Right atrium auricular region (tissue), 2 donors: ENCODE measurements at regions not wholly inside any gene's neighbourhood (a gene's known extent, or its start where the extent isn't known, plus 50 kb on each side); places are given as distances from the start of the nearest gene placed in this dataset.
"Not testable (repeated sequence)": the region's sequence is repeated elsewhere in the genome, so short reads cannot be mapped to it uniquely, and the experiment has no call there.

Source experiments
- DNase-seq: peaks from one replicate; pipeline ENCODE4 v3.0.0-alpha.2; 2019; ENCODE audit warnings: low spot score
- H3K27ac ChIP-seq, 2 donors: fragments of 200-600 bp; sonication (generic); 1 replicate in 1 of 2; 2 replicates in 1 of 2; pipeline ENCODE4 v1.5.1; 2016 to 2019
- H3K27me3 ChIP-seq, 2 donors: fragments of 200-600 bp; sonication (generic); one replicate each; pipeline versions ENCODE4 v1.5.1 to v1.6.0; 2017 to 2019
- H3K36me3 ChIP-seq: fragments of 200-600 bp; sonication (generic); one replicate; pipeline ENCODE4 v1.5.1; 2016
- H3K4me1 ChIP-seq, 2 donors: fragments of 200-600 bp; sonication (generic); one replicate each; pipeline versions ENCODE4 v1.5.1 to v1.6.0; 2017 to 2019
- H3K4me3 ChIP-seq, 2 donors: fragments of 200-600 bp; sonication (generic); 1 replicate in 1 of 2; 2 replicates in 1 of 2; pipeline ENCODE4 v1.5.1; 2017 to 2019; ENCODE audit warnings: mild to moderate bottlenecking in 1 of 2, moderate library complexity in 1 of 2
- H3K9me3 ChIP-seq, 2 donors: fragments of 200-600 bp; sonication (generic); one replicate each; pipeline ENCODE4 v1.5.1; 2019
- TF ChIP-seq, protein P1 (sequence below), 2 donors: fragments of 200-600 bp; sonication (generic); IDR thresholded peaks; one replicate each; pipeline ENCODE4 v1.5.1; 2019; ENCODE audit warnings: antibody characterized with exemption in 2 of 2

DNA sequence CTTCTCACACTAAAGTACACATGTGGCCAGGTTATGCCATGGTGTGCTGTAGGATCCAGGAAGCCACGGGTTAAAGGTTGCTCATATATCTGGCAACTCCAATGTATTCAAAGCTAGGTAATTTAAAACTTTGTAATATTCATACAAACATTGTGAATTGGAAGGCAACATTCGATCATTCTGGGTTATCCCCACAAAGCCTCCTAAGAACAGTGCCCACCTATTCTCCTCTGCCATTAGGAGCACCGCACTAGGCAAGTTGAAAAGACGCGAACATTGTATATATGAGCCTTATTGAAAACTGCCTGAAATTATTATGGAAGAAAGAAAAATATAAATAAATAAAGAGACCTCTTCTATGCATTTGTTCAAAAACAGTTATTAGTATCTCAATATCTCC lies 228.2 kb downstream of the IGSF11 start:
- Histone ChIP-seq H3K27me3 (no peaks in the 10 kb centered on the region), H3K9me3 (no peaks in the 10 kb centered on the region), H3K27ac (no peak overlapping the region), H3K4me1 (peaks cover 0 to 7% of the 10 kb centered on the region in 2 donors), H3K4me3 (no peak overlapping the region), H3K36me3 (no peaks in the 10 kb centered on the region)
- TF ChIP-seq, protein P1, sequence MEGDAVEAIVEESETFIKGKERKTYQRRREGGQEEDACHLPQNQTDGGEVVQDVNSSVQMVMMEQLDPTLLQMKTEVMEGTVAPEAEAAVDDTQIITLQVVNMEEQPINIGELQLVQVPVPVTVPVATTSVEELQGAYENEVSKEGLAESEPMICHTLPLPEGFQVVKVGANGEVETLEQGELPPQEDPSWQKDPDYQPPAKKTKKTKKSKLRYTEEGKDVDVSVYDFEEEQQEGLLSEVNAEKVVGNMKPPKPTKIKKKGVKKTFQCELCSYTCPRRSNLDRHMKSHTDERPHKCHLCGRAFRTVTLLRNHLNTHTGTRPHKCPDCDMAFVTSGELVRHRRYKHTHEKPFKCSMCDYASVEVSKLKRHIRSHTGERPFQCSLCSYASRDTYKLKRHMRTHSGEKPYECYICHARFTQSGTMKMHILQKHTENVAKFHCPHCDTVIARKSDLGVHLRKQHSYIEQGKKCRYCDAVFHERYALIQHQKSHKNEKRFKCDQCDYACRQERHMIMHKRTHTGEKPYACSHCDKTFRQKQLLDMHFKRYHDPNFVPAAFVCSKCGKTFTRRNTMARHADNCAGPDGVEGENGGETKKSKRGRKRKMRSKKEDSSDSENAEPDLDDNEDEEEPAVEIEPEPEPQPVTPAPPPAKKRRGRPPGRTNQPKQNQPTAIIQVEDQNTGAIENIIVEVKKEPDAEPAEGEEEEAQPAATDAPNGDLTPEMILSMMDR (IDR thresholded peaks at IDR 0.05) = no peak
- no peak for DNase-seq

- not testable (repeated sequence) for H3K27me3 ChIP-seq, H3K4me3 ChIP-seq, H3K9me3 ChIP-seq, H3K4me1 ChIP-seq, H3K36me3 ChIP-seq, DNase-seq, H3K27ac ChIP-seq
Observed at GRCh38 chr3:118807349-118807748, 227.3 kb downstream of the IGSF11 start.

- H3K4me1 ChIP-seq = no peaks in the 10 kb centered on the region
- no peak overlapping the region for H3K4me3 ChIP-seq
- H3K9me3 ChIP-seq = no peaks in the 10 kb centered on the region
- no peaks in the 10 kb centered on the region for H3K36me3 ChIP-seq
- TF ChIP-seq, protein P1 (IDR thresholded peaks at IDR 0.05) = no peak
- H3K27ac ChIP-seq = no peak overlapping the region
- H3K27me3 ChIP-seq = no peaks in the 10 kb centered on the region
- DNase-seq = no peak
Observed at GRCh38 chr3:118808723-118809122, 225.9 kb downstream of the IGSF11 start.

DNA sequence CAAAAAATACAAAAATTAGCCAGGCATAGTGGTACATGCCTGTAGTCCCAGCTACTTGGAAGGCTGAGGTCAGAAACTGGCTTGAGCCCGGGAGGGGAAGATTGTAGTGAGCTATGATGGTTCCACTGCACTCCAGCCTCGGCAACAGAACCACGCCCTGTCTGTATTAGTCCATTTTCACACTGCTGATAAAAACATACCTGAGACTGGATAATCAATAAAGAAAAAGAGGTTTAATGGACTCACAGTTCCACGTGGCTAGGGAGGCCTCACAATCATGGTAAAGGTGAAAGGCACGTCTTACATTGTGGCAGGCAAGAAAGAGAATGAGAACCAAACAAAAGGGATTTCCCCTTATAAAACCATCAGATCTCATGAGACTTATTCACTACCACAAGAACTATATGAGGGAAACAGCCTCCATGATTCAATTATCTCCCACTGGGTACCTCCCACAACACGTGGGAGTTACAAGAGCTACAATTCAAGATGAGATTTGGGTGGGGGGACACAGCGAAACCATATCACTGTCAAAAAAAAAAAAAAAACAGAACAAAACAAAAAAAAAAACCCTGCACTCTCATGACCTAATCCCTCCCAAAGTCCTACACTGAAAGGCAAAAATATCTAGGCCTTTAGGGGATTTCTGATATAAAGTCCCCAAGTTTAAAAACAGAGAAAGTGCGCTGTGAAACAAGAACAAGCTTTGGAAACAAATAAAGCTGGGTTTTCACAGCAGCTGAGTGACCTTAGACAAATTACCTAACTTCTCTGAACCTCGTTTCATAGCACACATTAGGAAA lies 224.7 kb downstream of the IGSF11 start:
- H3K4me3 ChIP-seq = no peak overlapping the region
- H3K27ac ChIP-seq = no peak overlapping the region
- H3K36me3 ChIP-seq = no peaks in the 10 kb centered on the region
- H3K9me3 ChIP-seq = no peaks in the 10 kb centered on the region
- DNase-seq = no peak
- TF ChIP-seq, protein P1 (IDR thresholded peaks at IDR 0.05) = no peak
- H3K4me1 ChIP-seq = no peaks in the 10 kb centered on the region
- no peaks in the 10 kb centered on the region for H3K27me3 ChIP-seq

DNA sequence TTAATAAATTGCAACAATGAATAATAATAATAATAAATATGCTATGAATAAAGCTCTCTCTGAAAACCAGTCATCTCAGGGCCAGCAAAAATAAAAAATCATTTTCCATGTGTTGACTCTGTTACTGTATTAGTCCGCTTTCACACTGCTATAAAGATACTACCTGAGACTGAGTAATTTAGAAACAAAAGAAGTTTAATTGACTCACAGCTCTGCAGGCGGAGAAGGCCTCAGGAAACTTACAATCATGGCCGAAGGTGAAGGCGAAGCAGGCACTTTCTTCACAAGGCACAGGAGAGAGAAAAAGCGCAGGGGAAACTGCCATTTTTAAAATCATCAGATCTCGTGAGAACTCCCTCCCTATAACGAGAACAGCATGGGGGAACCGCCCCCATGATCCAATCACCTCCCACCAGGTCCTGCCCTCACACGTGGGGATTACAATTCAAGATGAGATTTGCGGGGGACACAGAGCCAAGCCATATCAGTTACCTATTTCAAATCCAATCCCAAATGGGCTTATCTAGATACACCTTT lies 224.1 kb downstream of the IGSF11 start:
- TF ChIP-seq, protein P1 (IDR thresholded peaks at IDR 0.05) = no peak
- H3K9me3 ChIP-seq = no peaks in the 10 kb centered on the region
- DNase-seq = no peak

DNA sequence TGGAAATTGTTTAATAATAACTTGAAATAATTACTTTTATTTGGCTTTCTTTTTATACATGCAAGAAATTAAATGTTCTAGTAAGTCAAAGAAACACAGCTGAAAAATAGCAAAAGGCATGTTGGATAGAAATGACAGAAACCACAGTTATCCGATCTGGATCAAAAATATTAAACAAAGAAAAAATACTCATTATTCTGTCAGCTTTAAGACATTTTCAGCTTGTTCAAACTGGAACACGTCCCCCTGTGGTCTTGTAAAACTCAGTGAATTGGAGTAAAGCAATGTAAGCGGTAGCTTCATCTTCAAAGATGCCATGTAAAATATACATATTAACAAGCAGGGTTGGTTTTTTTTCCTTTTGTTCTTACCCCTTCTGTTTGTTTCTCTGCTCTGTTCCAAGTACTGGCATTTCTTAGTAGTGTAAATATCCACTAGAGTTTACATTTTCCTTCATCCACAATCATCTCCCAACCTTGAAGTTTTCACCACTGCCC lies 223.4 kb downstream of the IGSF11 start:
- Histone ChIP-seq H3K27me3 (no peaks in the 10 kb centered on the region), H3K4me1 (no peaks in the 10 kb centered on the region), H3K9me3 (no peaks in the 10 kb centered on the region), H3K36me3 (no peaks in the 10 kb centered on the region), H3K4me3 (no peak overlapping the region), H3K27ac (no peak overlapping the region)
- TF ChIP-seq, protein P1 (IDR thresholded peaks at IDR 0.05) = no peak
- DNase-seq = no peak

More for the DNA sequence above, 224.1 kb downstream of the IGSF11 start:
- H3K36me3 ChIP-seq = no peaks in the 10 kb centered on the region
- no peaks in the 10 kb centered on the region for H3K4me1 ChIP-seq
- no peaks in the 10 kb centered on the region for H3K27me3 ChIP-seq
- H3K4me3 ChIP-seq = no peak overlapping the region
- H3K27ac ChIP-seq = no peak overlapping the region
